ENCODE measurements at regions not wholly inside any gene's neighbourhood (a gene's known extent, or its start where the extent isn't known, plus 50 kb on each side); places are given as distances from the start of the nearest gene placed in this dataset.

- TF ChIP-seq ZBTB33 (IDR thresholded peaks at IDR 0.05; ENCODE audit: borderline replicate concordance, low read depth): no peak
- no peak for TF ChIP-seq PBX3 (IDR thresholded peaks at IDR 0.05)
These were observed 1028.6 kb downstream of the MCTP2 start (continued) for GRCh38 chr15:95259965-95260364.

- H3K4me2 ChIP-seq: no peak overlapping the region
- ChIA-PET CTCF (interaction anchor here (0.6 to 2.6 kb wide), 5 partner anchors 14 to 1973 kb away, joined by 3 to 11 read pairs (median 6); no protein-coding TSS in a partner anchor), POLR2A (no interaction called here)
- TF ChIP-seq RCOR1 (IDR thresholded peaks at IDR 0.05; ENCODE audit: low read length) (no peak), CTCF (IDR thresholded peaks at IDR 0.05) (no peak), GATA2 (CRISPR knock-in tag; IDR thresholded peaks at IDR 0.05) (no peak), USF1 (IDR thresholded peaks at IDR 0.05; ENCODE audit: borderline replicate concordance, low read depth) (no peak), JUND (IDR thresholded peaks at IDR 0.05) (no peak), TCF12 (IDR thresholded peaks at IDR 0.05) (no peak), YY1 (IDR thresholded peaks at IDR 0.05; ENCODE audit: low read depth) (no peak)
- H3K79me2 ChIP-seq (ENCODE audit: insufficient read depth): no peaks in the 10 kb centered on the region
- H3K4me1 ChIP-seq (ENCODE audit: control insufficient read depth in 1 of 2, insufficient read depth in 2 of 2, low read depth in 1 of 2, low read length in 1 of 2): no peaks in the 10 kb centered on the region; a peak in 1 of 4 replicates
- WGBS (ENCODE audit: low lambda C conversion rate): 23% methylated on average over 5 of the region's 5 CpGs
- no peaks in the 10 kb centered on the region for H3K9me3 ChIP-seq
- no peaks in the 10 kb centered on the region for H4K20me1 ChIP-seq (ENCODE audit: insufficient read depth)
- no peaks in the 10 kb centered on the region for H3F3A ChIP-seq (replicated peaks; ENCODE audit: insufficient read depth)
- H3K4me3 ChIP-seq (ENCODE audit: low read depth in 2 of 2, low read length in 1 of 2): no peak overlapping the region
- no peaks in the 10 kb centered on the region for H3K27me3 ChIP-seq (ENCODE audit: insufficient read depth)
- no peaks in the 10 kb centered on the region for H3K9me2 ChIP-seq
- H3K36me3 ChIP-seq (replicated peaks in 1 of 2; ENCODE audit: control insufficient read depth in 1 of 2, insufficient read depth in 2 of 2, low read length in 1 of 2): no peaks in the 10 kb centered on the region
- no peak overlapping the region for H3K9ac ChIP-seq
- no peak overlapping the region for H2AFZ ChIP-seq (ENCODE audit: low read depth)
- no peak overlapping the region for H3K27ac ChIP-seq (ENCODE audit: low read depth in 2 of 2, low read length in 1 of 2)
- DNase-seq: no peak
These were observed 1029.5 kb downstream of the MCTP2 start for GRCh38 chr15:95260856-95261255.

- POLR2A ChIA-PET: no interaction called here
These were observed 1030.2 kb downstream of the MCTP2 start for GRCh38 chr15:95261546-95261945.

More at GRCh38 chr15:95261546-95261945, 1030.2 kb downstream of the MCTP2 start:
- CTCF ChIA-PET: interaction anchor here (0.6 to 2.6 kb wide), 3 partner anchors 240 to 1972 kb away, joined by 3 to 11 read pairs (median 6); no protein-coding TSS in a partner anchor
- Histone ChIP-seq H3K4me1 (ENCODE audit: control insufficient read depth in 1 of 2, insufficient read depth in 2 of 2, low read depth in 1 of 2, low read length in 1 of 2) (no peaks in the 10 kb centered on the region; a peak in 1 of 4 replicates), H3F3A (replicated peaks; ENCODE audit: insufficient read depth) (no peaks in the 10 kb centered on the region), H2AFZ (ENCODE audit: low read depth) (no peak overlapping the region), H3K79me2 (ENCODE audit: insufficient read depth) (no peaks in the 10 kb centered on the region), H3K4me3 (ENCODE audit: low read depth in 2 of 2, low read length in 1 of 2) (no peak overlapping the region), H3K36me3 (replicated peaks in 1 of 2; ENCODE audit: control insufficient read depth in 1 of 2, insufficient read depth in 2 of 2, low read length in 1 of 2) (no peaks in the 10 kb centered on the region), H3K4me2 (no peak overlapping the region), H3K9ac (no peak overlapping the region), H3K27ac (ENCODE audit: low read depth in 2 of 2, low read length in 1 of 2) (no peak overlapping the region), H3K9me2 (no peaks in the 10 kb centered on the region), H3K27me3 (ENCODE audit: insufficient read depth) (no peaks in the 10 kb centered on the region), H4K20me1 (ENCODE audit: insufficient read depth) (no peaks in the 10 kb centered on the region), H3K9me3 (no peaks in the 10 kb centered on the region)
- whole genome bisulfite sequencing (ENCODE audit: low lambda C conversion rate): 19% methylated on average over 3 of the region's 3 CpGs
- no peak for DNase-seq
- TF ChIP-seq EP300 (IDR thresholded peaks at IDR 0.05; ENCODE audit: borderline replicate concordance in 1 of 2, low read depth in 1 of 2, low read length in 1 of 2) (no peak), POLR2AphosphoS5 (IDR thresholded peaks at IDR 0.05; ENCODE audit: low read depth, low read length) (no peak), MEF2A (IDR thresholded peaks at IDR 0.05; ENCODE audit: borderline replicate concordance, low read depth) (no peak), TEAD4 (IDR thresholded peaks at IDR 0.05; ENCODE audit: borderline replicate concordance, insufficient read depth) (no peak), RXRA (IDR thresholded peaks at IDR 0.05; ENCODE audit: borderline replicate concordance, low read depth) (no peak), NFIC (IDR thresholded peaks at IDR 0.05; ENCODE audit: borderline replicate concordance) (no peak), CHD2 (IDR thresholded peaks at IDR 0.05; ENCODE audit: low read length, partially characterized antibody) (no peak), GATA2 (CRISPR knock-in tag; IDR thresholded peaks at IDR 0.05) (no peak), RAD21 (IDR thresholded peaks at IDR 0.05; ENCODE audit: low read length) (no peak), FOXM1 (IDR thresholded peaks at IDR 0.05; ENCODE audit: low read depth) (no peak), IRF3 (IDR thresholded peaks at IDR 0.05; ENCODE audit: low read depth, low read length) (no peak)
